HG03439 (cell line): ENCODE measurements at regions not wholly inside any gene's neighbourhood (a gene's known extent, or its start where the extent isn't known, plus 50 kb on each side); places are given as distances from the start of the nearest gene placed in this dataset.

Experiments
- ATAC-seq: cut with Tn5 transposase; IDR thresholded peaks from one replicate; pipeline ENCODE4 v1.9.1; 2021; ENCODE audit warnings: mild to moderate bottlenecking, moderate library complexity; ENCODE audit not compliant: unreplicated experiment

- no peak for ATAC-seq
These were observed 339.9 kb upstream of the PKDCC start for GRCh38 chr2:41707790-41708451.

DNA sequence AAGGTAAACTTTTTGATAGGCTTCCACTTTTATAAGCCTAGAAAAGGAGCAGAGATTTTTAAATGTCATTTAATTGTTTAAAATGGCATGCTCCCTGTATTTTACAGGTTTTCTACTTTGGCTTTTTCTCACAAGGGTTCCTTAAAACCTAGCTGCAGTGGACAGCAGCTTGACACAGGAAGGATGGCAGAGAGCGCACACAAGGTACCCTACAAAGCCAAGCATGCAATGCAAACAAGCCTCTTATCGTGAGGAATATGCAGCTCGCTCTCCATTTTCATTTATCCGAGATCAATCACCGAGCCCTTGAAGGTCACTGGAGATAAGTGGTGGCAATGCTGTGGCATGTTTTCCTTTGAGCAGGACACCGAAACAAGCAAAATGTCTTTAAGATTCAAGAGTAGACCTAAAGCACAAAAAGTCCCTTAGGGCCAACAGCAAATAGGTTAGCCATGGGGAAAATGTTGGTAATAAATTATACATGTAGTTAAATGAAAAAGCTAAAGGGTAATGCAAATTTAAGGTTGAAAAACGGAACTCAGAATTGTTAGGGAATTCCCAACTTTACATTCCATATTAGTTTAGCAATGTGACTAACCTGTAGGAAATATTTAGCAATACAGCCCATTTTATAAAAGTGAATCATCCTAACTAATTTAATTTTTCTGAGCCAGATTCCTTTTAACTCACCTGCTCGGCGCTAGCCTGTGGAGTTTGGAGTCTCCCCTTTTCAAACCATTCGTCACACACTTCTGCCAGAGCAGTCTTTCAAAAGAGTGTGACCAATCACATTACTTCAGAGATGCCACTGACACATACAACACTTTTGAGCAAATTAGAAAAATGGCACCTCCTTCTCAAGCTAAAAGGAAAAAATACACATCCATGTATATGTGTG lies 337.9 kb upstream of the PKDCC start:
- ATAC-seq, result peak; percentile 38

DNA sequence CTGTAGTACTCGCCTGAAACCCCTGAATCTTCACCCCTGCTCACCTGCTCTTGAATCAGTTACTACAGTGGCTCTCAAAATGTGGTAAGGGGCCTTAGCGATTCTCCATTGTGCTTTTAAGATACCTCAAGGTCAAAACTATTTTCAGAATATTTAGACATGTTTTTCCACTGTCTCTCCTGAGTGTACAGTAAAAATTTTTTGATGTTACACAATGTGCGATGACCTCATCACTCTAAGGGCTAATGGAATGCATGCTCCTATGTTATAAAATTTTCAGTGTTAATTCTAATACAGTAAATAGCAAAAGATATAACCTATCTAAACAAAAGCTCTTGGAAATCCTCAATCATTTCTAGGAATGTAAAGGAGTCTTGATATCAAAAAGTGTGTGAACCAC lies 336.9 kb upstream of the PKDCC start:
- ATAC-seq, result no peak

DNA sequence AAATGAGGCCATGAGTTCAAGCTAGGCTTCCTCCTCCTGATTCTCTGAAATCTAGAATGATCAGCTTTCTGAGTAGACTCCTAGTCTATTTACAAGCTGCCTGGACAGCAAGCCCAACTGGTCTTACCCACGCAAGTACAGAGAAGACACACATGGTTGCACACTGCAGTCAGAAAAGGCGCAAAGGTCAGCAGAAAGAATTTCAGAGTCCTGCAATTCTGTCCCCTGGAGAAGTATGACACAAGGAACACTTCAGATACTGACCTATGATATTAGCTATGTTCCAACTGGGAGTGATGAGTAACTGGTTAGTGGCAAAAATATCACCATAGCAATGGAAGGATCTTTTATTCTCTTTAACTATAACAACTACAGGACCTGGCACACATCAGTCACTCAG lies 336.1 kb upstream of the PKDCC start:
- no peak for ATAC-seq

GRCh38 chr2:41716497-41716896 lies 331.3 kb upstream of the PKDCC start:
- no peak for ATAC-seq

DNA sequence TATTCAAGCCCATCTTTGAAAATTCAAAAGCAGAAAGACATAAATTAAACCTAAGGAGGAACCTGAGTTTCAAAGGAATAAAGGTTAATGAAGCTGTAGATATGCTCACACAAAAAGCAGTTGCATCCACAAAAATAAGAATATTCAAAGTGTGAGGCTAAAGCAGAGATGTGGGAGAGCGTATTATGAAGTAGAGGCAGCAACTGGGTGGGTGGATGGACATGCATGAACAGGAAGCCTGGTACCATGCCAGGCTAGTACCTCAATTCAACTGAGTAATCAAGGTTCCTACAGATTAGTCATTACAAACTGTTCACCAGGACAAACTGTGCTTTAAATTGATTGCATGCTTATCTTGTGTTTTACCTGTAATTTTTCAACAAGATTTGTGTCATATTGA lies 330.0 kb upstream of the PKDCC start:
- ATAC-seq, result no peak

DNA sequence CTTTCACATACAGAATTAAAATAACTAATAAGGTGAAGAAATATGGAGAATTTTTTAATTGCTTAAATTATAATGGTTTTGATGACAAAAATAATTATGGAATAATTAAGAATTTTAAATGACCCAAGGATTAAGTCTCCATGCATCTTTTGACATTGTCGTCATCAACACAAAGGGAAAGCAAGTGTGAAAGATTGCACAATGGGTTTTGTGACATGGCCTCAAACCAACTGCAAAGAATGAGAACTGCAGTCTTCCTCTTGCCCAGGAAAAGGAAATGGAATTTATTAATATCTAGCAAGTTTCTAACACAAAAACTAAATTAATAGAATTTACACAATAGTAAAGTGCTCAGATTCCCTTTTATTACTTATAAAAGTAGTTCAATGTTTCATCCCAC lies 329.1 kb upstream of the PKDCC start:
- no peak for ATAC-seq

DNA sequence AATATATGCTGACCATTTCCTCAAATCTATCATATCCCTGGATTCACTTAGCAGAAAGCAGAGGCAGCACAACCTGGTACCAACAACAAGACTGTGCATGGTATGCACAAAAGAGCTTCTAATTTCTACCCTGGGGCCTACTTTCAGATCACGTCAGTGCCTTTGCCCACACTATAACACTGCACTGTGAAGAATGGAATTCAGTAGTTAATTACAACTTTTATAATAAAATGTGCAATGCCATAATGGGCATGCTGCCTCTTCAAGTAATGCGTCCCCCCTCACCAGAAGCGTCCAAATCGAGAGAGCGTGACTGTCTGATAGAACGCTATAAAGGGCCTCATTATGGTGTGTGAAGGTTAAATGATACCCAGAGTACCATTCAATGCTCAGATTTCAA lies 328.1 kb upstream of the PKDCC start:
- no peak for ATAC-seq

DNA sequence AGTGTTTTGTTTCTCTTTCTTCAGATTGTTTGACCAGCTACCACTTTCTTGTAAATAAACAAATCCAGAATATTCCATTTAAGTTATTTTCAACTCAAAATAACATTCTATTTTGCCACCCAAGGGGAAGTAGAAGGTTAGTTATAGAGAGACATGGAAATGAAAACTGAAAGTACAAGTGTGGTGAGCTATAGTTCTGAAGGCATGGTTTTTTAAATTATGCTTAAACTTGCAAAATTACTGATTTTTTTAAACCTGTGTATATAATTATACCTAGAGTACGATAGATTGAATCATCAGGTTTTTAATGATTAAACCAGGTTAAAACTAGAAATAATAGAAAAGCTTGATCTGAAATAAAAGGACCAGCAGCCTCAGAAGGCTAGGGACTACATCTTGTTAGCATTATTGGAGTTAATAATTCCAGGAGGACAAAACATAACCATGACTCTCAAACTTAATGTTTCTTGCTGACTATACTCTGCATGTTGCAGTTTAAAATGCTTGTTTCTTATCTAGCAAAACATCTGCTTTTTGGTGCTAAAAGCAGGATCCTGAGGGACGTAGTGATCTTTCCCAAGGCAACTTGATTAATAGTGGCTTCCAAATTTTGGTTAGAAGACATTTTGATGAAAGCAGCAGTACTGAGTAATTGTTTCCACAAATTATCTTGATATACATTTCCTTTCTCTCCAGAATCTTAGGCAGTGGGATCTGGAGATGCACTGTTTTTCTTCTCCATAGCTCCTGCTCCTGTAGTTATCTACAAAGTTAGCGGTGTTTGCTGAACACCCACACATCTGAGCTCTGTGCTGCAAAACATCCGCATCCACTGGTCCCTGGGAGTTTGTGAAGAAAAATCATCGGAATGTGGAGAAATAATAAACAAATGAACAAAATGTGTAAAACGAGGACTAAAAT lies 327.2 kb upstream of the PKDCC start:
- ATAC-seq, result no peak

GRCh38 chr2:41722668-41723369 lies 325.0 kb upstream of the PKDCC start:
- ATAC-seq, result no peak

- ATAC-seq, result no peak
These were observed 324.3 kb upstream of the PKDCC start for GRCh38 chr2:41723526-41723925.

DNA sequence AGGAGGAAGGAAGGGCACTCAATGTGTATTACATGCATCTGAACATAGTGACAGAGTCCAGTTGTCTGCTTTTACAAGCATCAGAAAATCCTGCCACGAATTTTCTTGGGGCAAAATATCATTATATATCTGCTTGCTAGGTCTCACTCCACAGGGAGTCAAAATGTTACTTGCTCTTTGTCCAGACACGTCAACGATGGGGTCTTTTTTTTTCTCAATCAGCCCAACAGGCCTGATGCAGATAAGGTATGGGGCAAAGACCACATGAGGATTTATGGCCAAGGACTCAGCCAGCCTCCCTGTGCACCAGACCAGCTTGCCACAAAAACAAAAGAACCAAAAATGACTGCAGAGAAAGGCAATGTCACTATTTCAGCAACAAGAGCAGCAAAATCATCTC lies 323.4 kb upstream of the PKDCC start:
- ATAC-seq, result no peak

DNA sequence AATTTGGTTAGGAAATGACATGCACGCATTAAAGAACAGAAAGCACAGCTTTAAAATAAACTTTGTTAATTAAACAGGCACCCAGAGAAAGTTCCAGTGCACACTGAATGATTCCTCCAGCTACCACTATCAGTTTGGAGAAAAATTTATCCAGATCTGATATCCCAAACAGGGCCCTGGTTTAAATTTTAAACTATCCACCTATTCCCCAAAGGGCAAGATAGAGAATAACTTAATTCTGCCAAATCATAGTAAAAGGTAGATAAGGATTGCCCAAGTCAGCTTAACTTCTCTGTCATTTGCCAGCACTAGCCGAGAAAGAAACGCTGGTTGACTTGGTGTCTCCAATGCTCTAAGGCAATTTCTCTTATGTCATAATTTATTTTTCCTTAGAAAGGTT lies 321.9 kb upstream of the PKDCC start:
- ATAC-seq, result no peak

DNA sequence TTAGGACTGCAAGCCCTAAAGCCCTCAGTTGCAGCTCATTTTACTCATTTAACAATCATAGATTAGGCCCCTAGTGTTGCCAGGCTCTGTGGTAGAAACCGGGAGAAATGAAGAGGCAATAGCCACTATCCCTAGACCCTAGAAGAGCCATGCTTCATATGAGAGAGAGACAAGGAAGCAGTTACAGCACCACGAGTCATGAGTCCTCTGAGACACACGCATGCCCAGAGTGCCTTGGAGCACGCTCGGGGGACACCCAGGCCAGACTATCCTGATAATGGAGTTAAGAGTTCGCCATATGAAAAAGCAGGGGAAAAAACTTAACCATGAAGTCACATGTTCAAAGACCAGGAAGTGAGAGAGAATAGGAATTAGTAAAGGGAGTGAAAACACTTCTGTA lies 321.5 kb upstream of the PKDCC start:
- ATAC-seq, result no peak

DNA sequence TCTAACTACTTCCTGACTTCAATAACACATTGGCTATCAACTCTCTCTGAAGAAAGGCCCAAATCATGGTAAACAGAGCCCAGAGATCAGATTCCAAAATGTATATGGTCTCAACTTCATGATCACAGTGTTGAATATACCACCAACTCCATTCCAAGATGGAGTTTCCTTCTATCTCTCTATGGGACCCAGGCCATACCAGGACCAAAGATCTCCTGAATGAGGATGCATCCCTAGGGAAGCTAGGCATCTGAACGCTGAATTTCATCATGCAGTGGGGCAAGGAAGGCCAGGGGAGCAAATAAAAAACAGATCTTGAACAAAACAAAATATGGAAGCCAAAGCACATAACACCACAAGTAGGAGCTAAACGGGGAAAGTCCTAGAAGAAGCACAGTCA lies 320.7 kb upstream of the PKDCC start:
- no peak for ATAC-seq

- ATAC-seq, result no peak
These were observed 320.1 kb upstream of the PKDCC start for GRCh38 chr2:41727711-41728110.

DNA sequence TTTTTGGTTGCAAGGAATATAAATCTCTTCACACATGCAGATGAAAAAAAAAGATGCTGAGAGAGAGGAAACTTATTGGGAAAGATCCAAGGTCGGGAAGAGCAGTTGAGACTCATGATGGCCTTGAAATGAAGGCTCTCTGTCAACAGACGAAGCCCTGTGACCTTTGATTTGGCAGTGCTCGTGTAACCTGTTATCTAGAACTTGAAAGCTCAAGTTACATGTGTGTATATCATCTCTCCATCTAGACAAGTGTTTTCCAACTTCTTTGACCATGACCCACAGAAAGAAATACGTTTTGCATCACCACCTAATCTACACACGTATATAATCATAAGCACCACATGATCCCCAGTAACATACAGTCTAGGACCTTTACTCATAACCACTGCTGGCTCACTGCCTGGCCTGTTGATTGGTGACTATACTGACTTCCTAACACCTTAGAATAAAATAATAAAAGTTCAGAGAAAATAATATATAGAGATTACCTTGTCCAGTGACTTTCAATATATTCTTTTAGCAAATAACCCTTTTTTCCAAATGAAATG lies 319.0 kb upstream of the PKDCC start:
- ATAC-seq, result no peak

- no peak for ATAC-seq
These were observed 317.9 kb upstream of the PKDCC start for GRCh38 chr2:41729800-41730364.

- ATAC-seq, result no peak
These were observed 312.8 kb upstream of the PKDCC start for GRCh38 chr2:41735006-41735405.

GRCh38 chr2:41735476-41735875 lies 312.3 kb upstream of the PKDCC start:
- no peak for ATAC-seq
